HG03575 (cell line): ENCODE measurements at regions not wholly inside any gene's neighbourhood (a gene's known extent, or its start where the extent isn't known, plus 50 kb on each side); places are given as distances from the start of the nearest gene placed in this dataset.
"Not testable (repeated sequence)": the region's sequence is repeated elsewhere in the genome, so short reads cannot be mapped to it uniquely, and the experiment has no call there.

Source experiments
- ATAC-seq: cut with Tn5 transposase; IDR thresholded peaks from one replicate; pipeline ENCODE4 v1.9.1; 2021; ENCODE audit not compliant: unreplicated experiment, insufficient number of reproducible peaks, low FRiP score; ENCODE audit errors: extremely low read depth

DNA sequence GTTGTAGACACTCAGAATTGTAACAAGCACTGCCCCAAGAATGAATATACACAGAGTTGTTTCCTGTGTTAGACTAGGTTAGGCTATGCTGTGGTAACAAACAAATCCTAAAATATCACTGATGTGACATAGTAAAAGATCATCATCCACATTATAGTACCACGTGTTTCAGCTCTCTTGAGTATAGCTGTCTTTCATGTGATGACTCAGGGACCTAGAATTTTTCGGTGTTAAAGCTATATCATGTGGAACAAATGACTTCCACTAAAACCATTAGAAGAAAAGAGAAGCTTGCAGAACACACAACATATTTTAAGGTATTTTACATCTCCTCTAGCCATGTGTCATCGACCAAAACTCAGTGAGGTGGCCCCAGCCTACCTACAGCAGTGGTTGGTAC, 307.9 kb upstream of the RBMS3 start:
- no peak for ATAC-seq

DNA sequence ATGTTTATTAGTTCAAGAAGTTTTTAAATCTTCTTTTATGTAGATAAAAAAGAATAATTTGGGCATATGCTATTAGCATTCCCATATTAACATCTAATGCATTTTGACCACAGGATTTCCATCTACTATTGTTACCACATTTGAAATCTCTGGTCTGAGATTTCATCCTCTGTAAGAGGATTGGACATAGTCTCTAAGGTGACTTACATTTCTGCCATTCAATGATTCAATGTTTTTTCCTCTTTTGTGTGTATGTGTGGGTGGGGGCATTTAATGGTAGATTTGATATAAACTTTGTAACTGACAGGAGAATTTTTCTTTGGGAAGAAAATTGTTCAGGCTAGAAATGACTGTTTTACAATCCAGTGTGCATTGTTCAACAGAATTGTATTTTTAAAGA, 307.3 kb upstream of the RBMS3 start:
- ATAC-seq, result no peak

DNA sequence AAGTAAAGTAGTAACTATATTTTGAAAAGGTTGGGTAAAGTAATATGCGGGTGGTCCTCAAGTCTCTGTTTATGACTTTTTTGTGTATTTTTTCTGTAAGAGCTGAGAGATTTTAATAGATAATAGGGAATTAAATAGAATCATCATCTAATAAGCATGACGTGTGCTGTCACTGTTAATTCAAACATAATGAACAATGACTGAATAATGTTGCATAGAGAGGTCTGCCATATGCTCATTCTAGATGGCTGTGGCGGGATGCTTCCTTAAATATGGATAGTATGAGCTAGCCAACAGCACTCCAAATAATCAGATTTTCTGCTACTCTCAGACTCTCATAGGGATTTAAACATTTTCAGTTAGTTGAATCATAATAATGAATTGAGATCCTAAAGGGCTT, 302.8 kb upstream of the RBMS3 start:
- ATAC-seq, result no peak

DNA sequence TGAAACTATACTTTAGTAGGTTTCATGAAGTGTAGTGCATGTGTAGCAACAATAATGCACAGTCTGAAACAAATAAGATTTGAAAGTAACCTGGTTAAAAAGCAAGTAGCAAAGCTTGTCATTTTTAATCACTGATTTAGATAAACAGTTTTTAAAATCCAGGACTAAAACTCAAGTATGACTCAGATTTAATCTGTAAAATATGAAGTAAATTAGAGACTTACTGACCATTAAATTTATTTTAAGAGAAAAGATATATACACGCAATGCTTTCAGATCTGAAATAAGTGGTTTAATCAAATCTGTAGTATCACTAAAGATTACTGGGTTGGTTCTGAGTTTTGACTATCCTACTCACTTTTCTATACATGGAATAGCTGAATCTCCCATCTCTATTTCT, 300.7 kb upstream of the RBMS3 start:
- no peak for ATAC-seq

DNA sequence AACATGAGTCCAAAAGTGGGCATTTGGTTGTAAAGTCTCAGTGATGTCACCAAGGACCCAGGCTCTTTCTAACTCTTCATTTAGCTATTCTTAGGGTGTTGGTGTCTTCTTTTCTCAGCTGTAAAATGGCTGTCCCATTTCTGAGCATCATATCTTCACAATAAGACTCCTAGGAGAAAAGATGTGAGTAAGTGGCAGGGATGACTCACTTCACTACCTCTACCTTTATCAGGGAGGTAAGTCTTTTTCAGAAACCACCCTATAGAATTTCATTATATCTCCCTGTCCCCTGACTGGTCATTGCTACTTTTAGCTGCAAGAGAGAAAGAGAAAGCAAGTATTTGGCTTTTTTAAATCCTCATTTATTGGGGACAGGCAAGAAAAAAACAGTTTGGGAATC, 300.2 kb upstream of the RBMS3 start:
- ATAC-seq, result no peak

DNA sequence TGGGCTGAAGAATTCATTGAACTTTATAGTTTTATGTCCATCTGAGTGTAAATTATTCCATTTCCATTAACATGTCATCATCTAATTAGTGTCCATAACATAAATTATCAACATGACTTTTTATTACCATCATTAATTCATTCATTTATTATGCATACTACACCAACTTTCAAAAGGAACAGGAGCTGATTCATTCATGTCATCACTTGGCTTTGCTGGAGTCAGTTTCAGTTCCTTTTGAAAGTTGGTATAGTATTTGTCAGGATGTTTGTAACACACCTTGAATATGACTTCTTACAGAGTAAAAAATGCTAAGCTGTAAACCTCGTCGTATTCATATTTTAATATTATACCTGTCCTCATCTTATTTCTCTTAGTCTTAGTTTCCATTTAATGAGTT, 298.0 kb upstream of the RBMS3 start:
- no peak for ATAC-seq

DNA sequence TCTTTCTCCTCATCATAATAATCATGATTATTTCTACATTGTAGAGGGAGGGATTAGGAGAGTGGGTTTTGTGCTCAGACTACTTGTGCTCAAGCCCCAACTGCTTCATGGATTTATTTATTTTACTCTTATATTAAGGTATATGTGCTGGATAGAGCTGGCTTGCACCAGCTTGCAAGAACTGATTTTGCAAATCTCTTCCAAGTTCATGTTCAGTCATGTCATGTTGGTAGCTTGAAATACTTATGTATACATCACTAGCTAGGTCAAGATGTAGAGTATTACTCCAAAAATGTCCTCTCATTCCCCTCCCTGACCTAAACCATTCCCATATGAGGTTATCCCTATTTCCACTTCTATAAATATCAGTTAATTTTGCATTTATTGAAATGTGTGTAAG, 293.9 kb upstream of the RBMS3 start:
- ATAC-seq, result no peak

DNA sequence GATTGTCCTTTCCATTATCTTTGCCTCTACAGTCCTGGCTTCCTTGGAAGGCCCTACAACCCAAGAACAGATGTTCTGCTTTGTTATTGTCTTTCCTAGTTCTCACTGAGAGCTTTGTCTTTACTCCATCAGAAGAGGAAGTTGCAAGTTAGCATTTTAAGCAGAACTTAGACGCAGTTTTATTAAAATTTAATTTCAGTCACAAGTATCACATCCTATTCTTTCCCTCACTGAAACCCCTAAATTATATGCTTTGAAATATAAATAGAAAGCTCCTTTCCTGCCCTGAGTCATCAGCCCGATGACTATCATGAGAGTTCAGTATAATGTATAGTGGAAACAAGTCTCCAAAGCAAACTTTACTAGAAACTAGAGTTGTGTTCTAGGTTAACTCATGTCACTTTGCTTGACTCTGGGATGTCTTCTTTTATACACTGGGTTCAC, 291.2 kb upstream of the RBMS3 start:
- peak; percentile 78 for ATAC-seq

DNA sequence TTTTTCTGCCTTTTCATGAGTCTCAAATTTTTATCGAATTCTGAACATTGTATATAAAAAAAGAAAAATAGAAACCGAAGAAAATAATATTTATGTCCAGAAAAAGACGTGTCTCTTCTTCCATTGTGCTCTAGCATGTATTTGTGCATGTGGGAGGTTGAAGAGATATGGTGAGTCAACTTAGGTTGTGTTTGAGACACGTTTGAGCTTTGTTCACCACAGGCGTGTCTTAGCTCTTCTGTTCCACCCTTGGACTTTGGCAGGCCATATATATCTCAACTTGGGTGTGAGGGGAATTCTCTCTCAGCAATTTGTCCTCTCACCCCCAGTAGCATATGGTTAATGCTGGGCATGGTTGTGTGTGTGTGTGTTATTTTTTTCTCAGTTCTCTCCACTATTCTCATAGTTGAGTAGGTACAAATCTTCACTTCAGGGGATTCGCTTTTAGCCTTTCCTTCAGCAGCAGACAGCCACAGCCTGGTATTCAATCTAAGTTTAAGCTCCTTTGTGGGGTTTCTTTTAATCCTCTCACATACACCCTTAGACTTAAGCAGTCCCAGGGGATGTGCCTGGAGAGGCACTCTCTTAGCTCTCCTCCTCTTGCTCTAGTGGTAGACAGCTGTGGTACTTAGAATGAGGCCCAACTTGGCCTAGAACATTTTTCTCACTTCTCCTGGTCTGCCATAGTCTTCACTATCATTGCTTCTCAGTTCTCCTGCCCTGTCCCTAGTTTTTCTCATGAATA, 286.5 kb upstream of the RBMS3 start:
- no peak for ATAC-seq

DNA sequence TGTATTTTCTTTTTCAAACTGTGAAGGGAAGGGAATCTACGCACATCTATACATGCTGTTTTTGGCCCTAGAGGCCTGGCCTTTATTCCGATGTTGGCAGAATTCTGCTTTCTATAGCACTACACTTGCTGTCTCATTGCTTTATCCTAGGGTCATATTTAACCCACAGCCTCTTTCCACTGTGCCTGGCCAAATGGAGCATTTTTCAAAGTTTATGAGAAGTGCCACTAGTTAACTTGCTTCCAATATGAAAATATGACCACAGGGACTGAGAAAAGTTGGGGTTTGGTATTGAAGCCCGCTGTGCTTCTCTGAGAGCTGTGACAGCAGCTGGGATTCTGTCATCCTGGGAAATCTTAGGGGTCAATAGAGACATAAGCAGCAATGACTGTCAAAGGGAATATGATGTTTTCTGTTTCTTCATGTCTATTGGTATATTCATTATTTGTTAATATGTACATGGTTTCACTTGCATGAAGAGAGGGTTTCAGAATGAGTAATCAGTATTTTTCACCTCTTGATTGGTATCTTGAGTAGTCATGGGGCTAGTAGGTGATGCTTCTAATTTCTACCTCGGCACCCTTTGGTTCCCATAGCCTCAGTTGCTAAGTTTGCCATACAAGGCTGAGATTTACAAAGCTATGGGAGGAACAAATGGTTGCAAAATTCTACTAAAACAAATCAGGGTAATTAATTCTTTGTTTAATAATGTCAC, 275.8 kb upstream of the RBMS3 start:
- ATAC-seq, result peak; percentile 98

DNA sequence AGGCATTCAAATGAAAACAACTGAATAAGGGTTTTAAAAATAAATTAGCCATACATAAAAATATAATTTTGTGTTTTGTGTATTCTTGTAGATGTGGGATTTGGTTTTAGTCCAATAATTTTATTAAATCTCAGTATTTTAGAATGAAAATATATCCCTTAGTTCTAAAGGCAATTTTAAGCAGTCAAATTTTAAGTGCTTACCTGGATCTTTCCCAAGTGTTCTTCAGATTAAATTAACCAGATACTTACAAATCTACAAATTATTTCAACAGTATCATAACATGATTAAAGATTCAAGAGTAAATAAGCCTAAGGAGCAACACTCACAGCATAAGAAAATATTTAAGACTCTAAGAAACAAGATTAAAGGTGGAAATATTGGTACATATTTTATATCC, 275.0 kb upstream of the RBMS3 start:
- no peak for ATAC-seq

DNA sequence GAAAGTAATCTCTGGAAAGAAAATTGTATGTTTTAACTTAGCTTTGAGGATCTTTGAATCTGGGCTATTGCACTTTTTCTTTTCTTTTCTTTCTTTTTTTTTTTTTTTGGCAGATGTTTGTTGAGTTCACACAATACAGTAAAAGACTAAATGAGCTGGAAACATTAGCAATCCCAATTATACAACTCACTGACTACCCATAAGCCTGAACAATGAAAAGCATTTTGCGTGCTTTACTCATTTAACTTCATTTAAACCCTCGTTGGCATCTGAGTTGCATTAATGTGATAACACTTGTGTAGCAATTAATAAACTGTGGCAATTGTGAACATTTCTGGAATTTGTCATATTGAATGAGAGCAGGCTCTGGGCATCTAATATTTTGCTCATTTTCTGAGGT, 269.4 kb upstream of the RBMS3 start:
- ATAC-seq, result no peak

DNA sequence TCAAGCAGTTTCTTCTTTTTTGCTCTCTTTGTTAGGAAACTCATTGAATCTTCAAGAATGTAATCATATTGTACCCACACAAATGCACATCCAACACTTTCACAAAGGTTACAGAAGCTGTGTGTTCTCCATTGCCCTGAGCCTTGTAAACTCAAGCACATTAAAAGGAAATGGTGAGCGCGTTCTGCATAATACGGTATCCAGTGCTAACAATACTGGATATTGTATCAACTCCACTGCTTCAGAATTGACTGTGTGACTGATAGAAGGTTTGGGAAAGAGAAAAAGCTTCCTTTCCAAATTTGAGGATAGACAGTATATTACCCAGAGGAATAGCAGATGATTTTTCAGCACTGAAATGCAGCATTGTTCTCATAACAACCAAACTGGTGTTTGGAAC, 268.9 kb upstream of the RBMS3 start:
- no peak for ATAC-seq

DNA sequence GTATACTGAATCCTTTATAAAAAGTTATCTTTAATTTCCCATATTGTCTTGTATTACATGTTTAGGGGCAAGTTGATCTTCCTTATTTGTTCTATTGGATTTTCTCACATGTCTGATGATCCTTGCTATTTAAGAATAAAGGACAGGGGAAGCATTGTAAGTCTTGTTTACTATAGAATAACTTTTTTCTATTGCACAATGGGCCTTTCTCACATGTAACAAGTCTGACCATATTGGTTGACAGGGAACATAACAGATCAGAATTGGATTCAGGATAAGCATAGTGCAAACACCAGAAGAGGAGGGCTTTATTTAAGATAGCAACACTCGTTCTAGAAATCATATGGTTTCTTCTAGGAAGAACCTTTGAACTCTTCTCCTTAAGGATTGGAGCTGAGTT, 257.9 kb upstream of the RBMS3 start:
- ATAC-seq, result no peak

DNA sequence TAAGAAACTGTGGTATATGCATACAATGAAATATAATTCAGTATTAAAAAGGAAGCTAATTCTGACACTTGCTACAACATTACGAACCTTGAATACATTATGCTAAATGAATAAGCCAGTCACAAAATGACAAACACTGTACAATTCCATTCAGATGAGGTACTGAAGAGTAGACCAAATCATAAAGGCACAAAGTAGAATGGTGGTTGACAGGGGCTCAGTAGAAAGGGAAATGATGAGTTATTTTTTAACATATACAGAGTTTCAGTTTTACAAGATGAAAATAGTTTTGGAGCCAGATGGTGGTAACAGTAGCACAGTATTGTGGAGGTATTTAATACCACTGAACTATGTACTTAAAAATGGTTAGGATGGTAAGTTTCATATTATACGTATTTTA, 254.6 kb upstream of the RBMS3 start:
- peak; percentile 96 for ATAC-seq

DNA sequence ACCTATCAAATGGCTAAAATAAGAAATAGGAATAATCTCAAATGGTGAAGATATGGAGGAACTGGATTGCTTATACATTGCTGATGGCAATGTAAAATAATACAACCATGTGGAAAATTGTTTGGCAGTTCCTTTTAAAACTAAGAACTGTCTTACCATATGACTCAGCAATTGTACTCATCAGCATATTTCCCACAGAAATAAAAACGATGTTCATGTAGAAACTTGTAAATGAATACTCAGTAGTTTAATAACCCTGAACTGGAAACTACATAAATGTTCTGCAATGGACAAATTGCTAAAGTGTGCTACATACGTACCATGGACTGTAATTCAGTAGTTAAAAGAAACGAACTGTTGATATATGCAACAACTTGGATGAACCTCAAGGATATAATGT, 253.9 kb upstream of the RBMS3 start:
- no peak for ATAC-seq

DNA sequence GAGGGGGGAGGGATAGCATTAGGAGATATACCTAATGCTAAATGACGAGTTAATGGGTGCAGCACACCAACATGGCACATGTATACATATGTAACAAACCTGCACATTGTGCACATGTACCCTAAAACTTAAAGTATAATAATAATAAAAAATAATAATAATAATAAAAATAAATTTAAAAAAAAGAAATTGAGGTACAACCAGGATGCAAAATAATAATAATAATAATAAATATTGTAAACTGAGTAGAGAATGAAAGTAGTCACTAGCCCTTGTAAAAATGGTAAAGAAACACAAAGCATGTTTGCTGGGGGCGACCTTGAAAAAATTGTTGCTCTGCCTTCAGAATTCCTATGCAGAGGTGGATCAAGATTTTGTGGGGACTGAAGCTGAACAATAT, 249.7 kb upstream of the RBMS3 start:
- not testable (repeated sequence) for ATAC-seq

DNA sequence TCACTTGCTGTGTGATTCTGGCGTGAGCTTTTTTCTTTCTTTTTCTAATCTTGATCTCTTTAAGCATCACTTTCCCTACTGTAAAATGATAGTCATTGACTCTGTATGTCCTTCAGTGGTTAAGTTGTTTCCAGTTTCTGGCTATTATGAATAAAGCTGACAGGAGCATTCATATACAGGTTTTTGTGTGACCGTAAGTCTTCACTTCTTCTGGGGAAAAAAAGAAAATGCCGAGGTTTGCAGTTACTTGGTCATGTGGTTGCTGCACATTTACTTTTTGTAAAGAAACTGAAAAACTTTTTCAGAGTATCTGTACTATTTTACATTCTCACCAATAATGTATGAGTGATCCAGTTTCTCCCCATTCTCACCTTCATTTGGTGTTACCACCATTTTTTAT, 247.4 kb upstream of the RBMS3 start:
- no peak for ATAC-seq

DNA sequence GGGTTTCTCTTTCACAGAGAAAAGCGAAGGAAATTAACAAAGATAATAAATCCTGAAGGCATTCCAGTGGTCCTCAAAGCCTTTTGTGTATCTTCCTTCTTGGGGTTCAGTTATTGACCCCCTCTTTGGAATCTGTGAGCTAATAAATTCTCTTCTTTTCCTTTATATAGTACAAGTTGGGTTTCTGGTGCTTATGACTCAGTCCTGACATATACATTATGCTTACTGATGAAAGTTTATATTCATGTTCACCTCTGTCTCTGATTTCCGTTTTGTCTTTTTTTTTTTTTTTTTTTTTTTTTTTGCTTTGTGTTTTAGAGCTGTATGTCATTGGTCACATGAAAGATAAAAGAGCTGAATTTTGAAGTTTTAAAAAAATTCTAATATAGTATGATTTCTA, 230.7 kb upstream of the RBMS3 start:
- no peak for ATAC-seq

DNA sequence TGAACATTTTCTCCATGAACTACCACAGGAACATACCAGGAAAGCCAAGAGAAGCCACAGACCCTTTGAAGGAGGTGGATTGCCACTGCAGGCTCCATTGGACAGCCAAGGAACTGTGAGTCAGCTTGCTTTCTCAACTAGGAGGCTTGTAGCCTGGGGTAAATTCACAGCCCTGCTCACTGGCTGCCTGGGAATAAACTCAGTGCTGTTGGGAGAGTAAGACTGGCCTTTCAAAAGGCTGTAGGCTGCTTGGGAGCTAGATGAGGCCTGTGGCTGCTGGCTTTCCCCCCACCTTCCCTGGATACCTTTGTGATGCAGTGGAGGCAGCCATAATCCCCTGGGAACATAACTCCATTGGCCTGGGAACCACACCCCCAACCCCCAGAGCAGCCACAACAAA, 223.5 kb upstream of the RBMS3 start:
- no peak for ATAC-seq

DNA sequence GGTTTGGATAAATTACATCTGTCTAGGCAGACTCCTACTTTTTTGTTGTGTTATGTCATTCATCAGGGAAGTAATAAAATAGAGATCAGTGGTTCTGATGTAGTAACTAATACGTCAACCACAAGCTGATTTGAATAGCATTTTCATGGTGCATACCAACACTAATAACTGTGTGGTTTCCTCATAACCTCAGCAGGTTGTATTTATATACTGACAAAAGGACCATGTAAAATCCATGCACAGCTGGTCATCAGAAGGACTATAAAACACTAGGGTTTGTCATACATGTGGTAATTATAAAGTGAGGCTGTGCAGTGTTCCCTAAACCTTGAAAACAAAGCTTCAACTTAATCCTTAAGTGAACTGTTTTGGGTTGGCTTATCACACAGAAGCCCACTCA, 216.8 kb upstream of the RBMS3 start:
- ATAC-seq, result no peak
